GM23248 (cell line): ENCODE measurements at regions not wholly inside any gene's neighbourhood (a gene's known extent, or its start where the extent isn't known, plus 50 kb on each side); places are given as distances from the start of the nearest gene placed in this dataset.
"Not testable (repeated sequence)": the region's sequence is repeated elsewhere in the genome, so short reads cannot be mapped to it uniquely, and the experiment has no call there.

Source experiments
- DNase-seq: peaks from one replicate; pipeline ENCODE4 v3.0.0-alpha.2; 2015
- H2AFZ ChIP-seq: fragments of 200-600 bp; sonication (generic); 2 replicates; pipeline ENCODE4 v1.6.1; 2016; ENCODE audit warnings: antibody characterized with exemption
- H3F3A ChIP-seq: fragments of 200-600 bp; sonication (generic); 2 replicates; pipeline ENCODE4 v1.6.1; 2016; ENCODE audit warnings: mild to moderate bottlenecking, antibody characterized with exemption, mixed run types; ENCODE audit not compliant: insufficient read depth
- H3K27ac ChIP-seq: fragments of 200-600 bp; sonication (generic); 2 replicates; pipeline ENCODE4 v1.5.1; 2016; ENCODE audit warnings: mild to moderate bottlenecking
- H3K27me3 ChIP-seq: fragments of 200-600 bp; sonication (generic); replicated peaks from 2 replicates; pipeline ENCODE4 v1.6.1; 2016; ENCODE audit warnings: mild to moderate bottlenecking; ENCODE audit not compliant: insufficient read depth
- H3K36me3 ChIP-seq: fragments of 200-600 bp; sonication (generic); 2 replicates; pipeline ENCODE4 v1.6.1; 2016; ENCODE audit warnings: low read depth, mild to moderate bottlenecking
- H3K4me1 ChIP-seq: fragments of 200-600 bp; sonication (generic); 2 replicates; pipeline ENCODE4 v1.6.1; 2016; ENCODE audit warnings: mild to moderate bottlenecking; ENCODE audit not compliant: insufficient read depth
- H3K4me2 ChIP-seq: fragments of 200-600 bp; sonication (generic); one replicate; pipeline ENCODE4 v1.6.1; 2016; ENCODE audit warnings: mild to moderate bottlenecking; ENCODE audit not compliant: unreplicated experiment
- H3K4me3 ChIP-seq: fragments of 200-600 bp; sonication (generic); 2 replicates; pipeline ENCODE4 v1.5.1; 2016; ENCODE audit warnings: mild to moderate bottlenecking
- H3K79me2 ChIP-seq: fragments of 200-600 bp; sonication (generic); 2 replicates; pipeline ENCODE4 v1.6.1; 2016; ENCODE audit warnings: mild to moderate bottlenecking; ENCODE audit not compliant: insufficient read depth
- H3K9ac ChIP-seq: fragments of 200-600 bp; sonication (generic); 2 replicates; pipeline ENCODE4 v1.6.1; 2016; ENCODE audit warnings: mild to moderate bottlenecking
- H3K9me2 ChIP-seq: fragments of 200-600 bp; sonication (generic); 2 replicates; pipeline ENCODE4 v1.6.1; 2016; ENCODE audit warnings: mixed run types, mild to moderate bottlenecking, moderate library complexity; ENCODE audit not compliant: insufficient read depth
- H3K9me3 ChIP-seq: fragments of 200-600 bp; sonication (generic); one replicate; pipeline ENCODE4 v1.6.1; 2017; ENCODE audit warnings: low read depth
- H4K20me1 ChIP-seq: fragments of 200-600 bp; sonication (generic); 2 replicates; pipeline ENCODE4 v1.6.0; 2016; ENCODE audit not compliant: insufficient read depth
- EZH2 ChIP-seq: fragments of 200-600 bp; sonication (generic); IDR thresholded peaks from 2 replicates; pipeline ENCODE4 v1.6.1; 2018; ENCODE audit warnings: antibody characterized with exemption, mild to moderate bottlenecking; ENCODE audit not compliant: insufficient read depth, poor library complexity, severe bottlenecking
- EZH2phosphoT487 ChIP-seq: fragments of 200-600 bp; sonication (generic); IDR thresholded peaks from 2 replicates; pipeline ENCODE4 v1.6.1; 2018; ENCODE audit warnings: antibody characterized with exemption, moderate library complexity, mild to moderate bottlenecking, low read depth; ENCODE audit not compliant: insufficient read depth
- WGBS, 2 experiments: methylation state at CpG; one replicate each; pipeline ENCODE4 v1.1.6; 2015 to 2017; ENCODE audit warnings: low lambda C conversion rate in 2 of 2, low coverage in 1 of 2; ENCODE audit errors: missing lambda C conversion rate in 2 of 2; 5-methylcytosine and 5-hydroxymethylcytosine counted together
- in situ Hi-C: fragments of 300-500 bp; cut with MboI; formaldehyde crosslinking; loops from 2 replicates; pipeline ENCODE4 v1.15.0; 2020

DNA sequence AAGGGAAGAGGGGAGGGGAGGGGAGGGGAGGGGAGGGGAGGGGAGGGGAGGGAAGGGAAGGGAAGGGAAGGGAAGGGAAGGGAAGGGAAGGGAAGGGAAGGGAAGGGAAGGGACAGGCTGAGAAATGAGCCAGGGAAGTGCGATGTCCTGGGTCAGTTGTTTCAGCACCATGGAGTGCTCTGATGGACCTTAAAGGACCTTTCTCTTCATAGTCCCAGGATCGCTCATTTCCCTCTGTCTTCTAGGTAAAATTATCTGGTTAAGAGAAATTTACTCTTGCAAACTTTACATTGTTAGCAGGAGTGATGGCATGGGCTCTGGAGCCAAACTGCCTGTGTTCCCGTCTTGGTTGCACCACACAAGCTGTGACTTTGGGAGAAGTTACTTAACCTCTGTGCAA is 357.8 kb downstream of the MATN1 start:
- Histone ChIP-seq H3K4me2 (no peak overlapping the region), H3K36me3 (no peaks in the 10 kb centered on the region), H3K4me3 (no peak overlapping the region), H2AFZ (no peak overlapping the region), H3K79me2 (no peaks in the 10 kb centered on the region), H4K20me1 (no peaks in the 10 kb centered on the region), H3K27me3 (peaks cover 10% of the 10 kb centered on the region; the same call in 1 of the 2 replicates), H3F3A (no peaks in the 10 kb centered on the region), H3K4me1 (no peaks in the 10 kb centered on the region), H3K9ac (no peak overlapping the region), H3K9me2 (no peaks in the 10 kb centered on the region), H3K27ac (no peak overlapping the region), H3K9me3 (no peaks in the 10 kb centered on the region)
- in situ Hi-C loops, result no loop called here
- DNase-seq, result no peak
- TF ChIP-seq EZH2 (no peak), EZH2phosphoT487 (no peak)
- WGBS, 2 experiments, result 54 to 77% methylated on average over 2 to 3 of the region's 3 CpGs

DNA sequence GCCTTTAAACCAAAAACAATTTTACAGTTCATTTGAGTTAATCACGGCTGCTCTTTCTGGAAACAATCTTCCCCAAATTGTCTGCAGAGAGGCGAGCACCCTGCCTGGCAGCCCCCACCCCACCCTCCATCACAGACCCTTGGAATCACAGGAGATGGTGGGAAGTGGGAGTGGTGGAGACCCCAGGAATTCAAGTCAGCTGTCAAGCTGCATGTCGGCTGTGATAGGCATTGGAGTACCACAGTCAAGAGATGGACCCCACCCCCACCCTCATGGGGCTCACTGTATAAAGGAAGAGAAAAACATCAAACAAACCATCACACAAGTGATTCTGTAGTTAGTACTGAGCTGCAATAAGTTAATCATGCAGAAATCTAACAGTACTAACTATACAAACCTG is 360.4 kb downstream of the MATN1 start:
- no peak for DNase-seq
- no peak overlapping the region for H3K9ac ChIP-seq
- H2AFZ ChIP-seq, result no peak overlapping the region

DNA sequence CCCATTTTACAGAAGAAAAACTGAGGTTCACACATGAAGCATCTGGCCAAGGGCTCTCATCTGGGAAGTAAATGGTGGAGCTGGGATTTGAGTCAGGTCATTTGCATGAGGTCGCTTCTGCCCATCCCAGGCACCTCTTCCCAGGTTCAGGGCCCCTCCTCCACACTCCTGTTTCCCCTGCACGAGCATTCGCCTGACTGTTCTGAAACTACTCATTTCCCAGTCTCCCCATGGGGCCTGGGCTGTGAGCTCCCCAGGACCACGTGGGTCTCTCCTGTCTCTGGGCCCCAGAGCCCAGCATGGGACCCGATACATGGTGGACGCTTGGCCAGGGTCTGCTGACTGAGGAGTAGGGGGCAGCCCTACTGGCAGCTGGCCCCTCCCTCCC is 360.8 kb downstream of the MATN1 start:
- Histone ChIP-seq H4K20me1 (no peaks in the 10 kb centered on the region), H3F3A (no peaks in the 10 kb centered on the region), H3K9ac (no peak overlapping the region), H3K9me2 (no peaks in the 10 kb centered on the region), H3K27me3 (peaks cover 10% of the 10 kb centered on the region; the same call in 1 of the 2 replicates), H3K4me2 (no peak overlapping the region), H3K36me3 (no peaks in the 10 kb centered on the region), H3K9me3 (no peaks in the 10 kb centered on the region), H3K79me2 (no peaks in the 10 kb centered on the region), H3K4me1 (no peaks in the 10 kb centered on the region), H2AFZ (no peak overlapping the region), H3K4me3 (no peak overlapping the region), H3K27ac (no peak overlapping the region)
- in situ Hi-C loops, result no loop called here
- no peak for DNase-seq
- TF ChIP-seq EZH2 (no peak), EZH2phosphoT487 (no peak)
- WGBS, 2 experiments, result 59 to 61% methylated on average over 6 of the region's 6 CpGs

More for the DNA sequence above, 360.4 kb downstream of the MATN1 start:
- Histone ChIP-seq H3K36me3 (no peaks in the 10 kb centered on the region), H3K4me3 (no peak overlapping the region), H4K20me1 (no peaks in the 10 kb centered on the region), H3F3A (no peaks in the 10 kb centered on the region), H3K4me2 (no peak overlapping the region), H3K27ac (no peak overlapping the region), H3K9me2 (no peaks in the 10 kb centered on the region), H3K27me3 (peaks cover 10% of the 10 kb centered on the region; the same call in 1 of the 2 replicates), H3K79me2 (no peaks in the 10 kb centered on the region), H3K4me1 (no peaks in the 10 kb centered on the region), H3K9me3 (no peaks in the 10 kb centered on the region)
- no peak for TF ChIP-seq EZH2
- TF ChIP-seq EZH2phosphoT487, result no peak
- in situ Hi-C loops, result no loop called here
- 44 to 46% methylated on average over 3 of the region's 3 CpGs for WGBS, 2 experiments

DNA sequence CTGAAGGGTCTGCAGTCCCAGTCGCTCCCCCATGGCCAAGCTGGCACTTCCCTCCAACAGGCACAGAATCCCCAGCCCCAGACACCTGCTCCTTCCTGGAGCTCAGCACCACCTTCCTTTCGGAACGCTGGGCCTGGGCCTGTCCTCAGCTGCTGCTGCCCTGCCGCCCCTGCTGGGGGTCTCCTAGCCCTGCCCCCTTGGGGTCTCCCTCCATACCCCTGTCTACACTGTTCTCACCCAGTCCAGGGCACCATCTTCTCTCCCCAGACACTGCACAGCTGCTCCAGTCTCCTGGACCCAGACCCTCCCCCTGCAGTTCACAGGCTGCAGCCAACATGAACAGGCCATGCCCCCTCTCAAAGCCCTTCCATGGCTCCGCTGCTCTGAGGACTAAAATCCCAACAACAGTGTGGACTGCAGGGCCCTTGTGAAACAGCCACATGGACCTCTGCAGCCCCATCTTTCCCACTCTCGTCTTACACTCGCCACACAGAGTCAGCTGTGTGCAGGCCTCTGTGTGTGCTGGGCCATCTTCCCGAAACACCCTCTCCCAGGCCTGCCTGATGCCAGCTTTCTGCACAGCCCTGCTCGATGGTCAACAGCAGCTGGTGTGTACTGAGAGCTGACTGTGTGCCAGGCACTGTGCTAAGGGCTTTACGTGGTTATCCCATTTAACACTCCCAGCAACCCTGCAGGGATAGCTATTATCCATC is 361.3 kb downstream of the MATN1 start:
- H3F3A ChIP-seq, H3K27ac ChIP-seq, H3K9ac ChIP-seq, H4K20me1 ChIP-seq, H3K4me3 ChIP-seq, in situ Hi-C loops, H3K9me3 ChIP-seq, H3K4me1 ChIP-seq, H3K79me2 ChIP-seq, H2AFZ ChIP-seq, H3K36me3 ChIP-seq, H3K4me2 ChIP-seq, H3K9me2 ChIP-seq, DNase-seq: not testable (repeated sequence)
- peaks cover 10% of the 10 kb centered on the region; the same call in 1 of the 2 replicates for H3K27me3 ChIP-seq
- WGBS, 2 experiments, result 48 to 51% methylated on average over 7 to 10 of the region's 10 CpGs

DNA sequence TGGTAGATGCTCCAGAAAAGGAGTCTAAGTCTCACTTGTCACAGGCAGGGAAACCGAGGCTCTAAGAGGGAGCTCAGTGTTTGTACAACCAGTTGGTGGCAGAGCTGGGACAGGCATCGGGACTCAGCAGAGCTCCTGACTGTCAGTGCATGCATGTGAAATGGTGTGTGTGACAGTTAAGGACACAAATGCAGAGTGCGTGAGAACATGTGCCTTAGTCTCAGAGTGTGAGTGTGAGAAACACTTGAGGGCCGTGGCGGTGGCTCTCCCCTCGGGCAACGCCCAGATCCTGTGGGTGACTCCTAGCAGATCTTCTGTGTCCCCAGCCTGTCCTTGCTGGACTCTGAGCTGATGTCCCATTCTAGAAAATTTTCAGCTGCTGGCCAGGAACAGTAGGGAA is 362.6 kb downstream of the MATN1 start:
- Histone ChIP-seq H3K9me3 (no peaks in the 10 kb centered on the region), H3K27ac (no peak overlapping the region), H3K4me2 (no peak overlapping the region), H3K36me3 (no peaks in the 10 kb centered on the region), H3K9me2 (no peaks in the 10 kb centered on the region), H3K27me3 (peaks cover 10% of the 10 kb centered on the region), H3K79me2 (no peaks in the 10 kb centered on the region), H3F3A (no peaks in the 10 kb centered on the region), H3K9ac (no peak overlapping the region), H3K4me3 (no peak overlapping the region), H4K20me1 (no peaks in the 10 kb centered on the region), H3K4me1 (no peaks in the 10 kb centered on the region), H2AFZ (no peak overlapping the region)
- DNase-seq, result no peak
- no peak for TF ChIP-seq EZH2phosphoT487
- no peak for TF ChIP-seq EZH2
- in situ Hi-C loops, result no loop called here
- WGBS, 2 experiments, result 72 to 81% methylated on average over 7 of the region's 7 CpGs
